H54 (cell line): ENCODE measurements at regions not wholly inside any gene's neighbourhood (a gene's known extent, or its start where the extent isn't known, plus 50 kb on each side); places are given as distances from the start of the nearest gene placed in this dataset.
"Not testable (repeated sequence)": the region's sequence is repeated elsewhere in the genome, so short reads cannot be mapped to it uniquely, and the experiment has no call there.

Experiments
- DNase-seq: peaks from one replicate; pipeline ENCODE4 v3.0.0; 2011; ENCODE audit warnings: low spot score, mixed read lengths; ENCODE audit not compliant: insufficient read length
- FAIRE-seq: peaks from 3 replicates; lab custom pipeline; 2011; peaks lifted over from hg19 to GRCh38; lab: Jason Lieb, UNC
- POLR2A ChIP-seq: IDR thresholded peaks from 2 replicates; pipeline ENCODE4 v1.6.1; 2011; ENCODE audit warnings: low read depth, mild to moderate bottlenecking, low read length

GRCh38 chr3:16004812-16005211, 169.7 kb upstream of the GALNT15 start:
- TF ChIP-seq POLR2A: no peak
- no peak for FAIRE-seq

GRCh38 chr3:16011376-16011775, 163.1 kb upstream of the GALNT15 start:
- no peak for TF ChIP-seq POLR2A
- DNase-seq (no peak), FAIRE-seq (no peak)

More at GRCh38 chr3:16004812-16005211, 169.7 kb upstream of the GALNT15 start:
- DNase-seq: no peak

GRCh38 chr3:16012086-16012485, 162.4 kb upstream of the GALNT15 start:
- DNase-seq (no peak), FAIRE-seq (no peak)
- TF ChIP-seq POLR2A: no peak

- no peak for DNase-seq
- no peak for TF ChIP-seq POLR2A
- FAIRE-seq: no peak
Measured at GRCh38 chr3:16013568-16013967, 160.9 kb upstream of the GALNT15 start.

GRCh38 chr3:16021801-16022200, 152.7 kb upstream of the GALNT15 start:
- not testable (repeated sequence) for FAIRE-seq

GRCh38 chr3:16023881-16024280, 150.6 kb upstream of the GALNT15 start:
- not testable (repeated sequence) for DNase-seq, FAIRE-seq

More at GRCh38 chr3:16021801-16022200, 152.7 kb upstream of the GALNT15 start:
- DNase-seq: not testable (repeated sequence)

GRCh38 chr3:16024548-16024947, 149.9 kb upstream of the GALNT15 start:
- DNase-seq (no peak), FAIRE-seq (no peak)
- TF ChIP-seq POLR2A: no peak

- no peak for TF ChIP-seq POLR2A
- no peak for DNase-seq
- no peak for FAIRE-seq
Measured at GRCh38 chr3:16026753-16027152, 147.7 kb upstream of the GALNT15 start.

GRCh38 chr3:16028604-16029003, 145.9 kb upstream of the GALNT15 start:
- FAIRE-seq (no peak), DNase-seq (no peak)
- no peak for TF ChIP-seq POLR2A

GRCh38 chr3:16030342-16030741, 144.1 kb upstream of the GALNT15 start:
- no peak for FAIRE-seq
- no peak for DNase-seq
- TF ChIP-seq POLR2A: no peak

GRCh38 chr3:16031434-16031833, 143.0 kb upstream of the GALNT15 start:
- FAIRE-seq: no peak
- DNase-seq: no peak
- TF ChIP-seq POLR2A: no peak

- FAIRE-seq (no peak), DNase-seq (no peak)
- TF ChIP-seq POLR2A: no peak
Measured at GRCh38 chr3:16033889-16034687, 140.4 kb upstream of the GALNT15 start.

GRCh38 chr3:16040991-16041390, 133.5 kb upstream of the GALNT15 start:
- no peak for TF ChIP-seq POLR2A
- FAIRE-seq: no peak
- no peak for DNase-seq

- FAIRE-seq (peak; percentile 91), DNase-seq (peak; percentile 37)
- TF ChIP-seq POLR2A: no peak
Measured at GRCh38 chr3:16048435-16049318, 125.8 kb upstream of the GALNT15 start.
